ENCODE measurements at regions not wholly inside any gene's neighbourhood (a gene's known extent, or its start where the extent isn't known, plus 50 kb on each side); places are given as distances from the start of the nearest gene placed in this dataset.
"Not testable (repeated sequence)": the region's sequence is repeated elsewhere in the genome, so short reads cannot be mapped to it uniquely, and the experiment has no call there.

GRCh38 chr16:63907251-63907650 is 1214.6 kb downstream of the CDH11 start:
- no peak for DNase-seq

- DNase-seq: no peak
Observed at GRCh38 chr16:63904930-63905329, 1216.9 kb downstream of the CDH11 start.

GRCh38 chr16:63904182-63904581 is 1217.7 kb downstream of the CDH11 start:
- no peak for DNase-seq

- DNase-seq: no peak
Observed at GRCh38 chr16:63896383-63897109, 1225.3 kb downstream of the CDH11 start.

- DNase-seq: no peak
Observed at GRCh38 chr16:63890723-63891122, 1231.1 kb downstream of the CDH11 start.

- DNase-seq: peak; percentile 61
Observed at GRCh38 chr16:63890081-63890480, 1231.8 kb downstream of the CDH11 start.

- no peak for DNase-seq
Observed at GRCh38 chr16:63883091-63883490, 1238.8 kb downstream of the CDH11 start.

- DNase-seq: no peak
Observed at GRCh38 chr16:63882576-63882975, 1239.3 kb downstream of the CDH11 start.

- DNase-seq: no peak
Observed at GRCh38 chr16:63880948-63881347, 1240.9 kb downstream of the CDH11 start.

GRCh38 chr16:63877401-63877800 is 1244.5 kb downstream of the CDH11 start:
- no peak for DNase-seq

- DNase-seq: peak; percentile 62
Observed at GRCh38 chr16:63876103-63876502, 1245.8 kb downstream of the CDH11 start.

GRCh38 chr16:63860700-63861099 is 1261.2 kb downstream of the CDH11 start:
- not testable (repeated sequence) for DNase-seq

GRCh38 chr16:63856537-63856936 is 1265.3 kb downstream of the CDH11 start:
- no peak for DNase-seq

GRCh38 chr16:63850979-63851378 is 1270.9 kb downstream of the CDH11 start:
- DNase-seq: no peak

GRCh38 chr16:63841271-63841670 is 1280.6 kb downstream of the CDH11 start:
- DNase-seq: no peak

- DNase-seq: no peak
Observed at GRCh38 chr16:63830061-63830460, 1291.8 kb downstream of the CDH11 start.

- no peak for DNase-seq
Observed at GRCh38 chr16:63822818-63823217, 1299.0 kb downstream of the CDH11 start.

GRCh38 chr16:63816276-63816675 is 1305.6 kb downstream of the CDH11 start:
- no peak for DNase-seq

- DNase-seq: peak; percentile 24
Observed at GRCh38 chr16:63813862-63814261, 1308.0 kb downstream of the CDH11 start.

GRCh38 chr16:63808730-63809129 is 1313.1 kb downstream of the CDH11 start:
- no peak for DNase-seq

GRCh38 chr16:63806794-63807506 is 1314.9 kb downstream of the CDH11 start:
- DNase-seq: no peak

- DNase-seq: no peak
Observed at GRCh38 chr16:63804126-63804525, 1317.7 kb downstream of the CDH11 start.

GRCh38 chr16:63789603-63790002 is 1332.3 kb downstream of the CDH11 start:
- no peak for DNase-seq

GRCh38 chr16:63787014-63787413 is 1334.8 kb downstream of the CDH11 start:
- no peak for DNase-seq

Measured in skin of body (tissue), 1 donor.